Activated CD8-positive, alpha-beta memory T cell treated with anti-CD3 and anti-CD28 coated beads for 1 hour (primary cell): ENCODE measurements at regions not wholly inside any gene's neighbourhood (a gene's known extent, or its start where the extent isn't known, plus 50 kb on each side); places are given as distances from the start of the nearest gene placed in this dataset.
"Not testable (repeated sequence)": the region's sequence is repeated elsewhere in the genome, so short reads cannot be mapped to it uniquely, and the experiment has no call there.

Experiments
- DNase-seq, 2 donors: peaks; one replicate each; pipeline ENCODE4 v3.0.0-alpha.2; 2020; ENCODE audit warnings: low read depth in 1 of 2; ENCODE audit errors: extremely low read depth in 1 of 2

DNA sequence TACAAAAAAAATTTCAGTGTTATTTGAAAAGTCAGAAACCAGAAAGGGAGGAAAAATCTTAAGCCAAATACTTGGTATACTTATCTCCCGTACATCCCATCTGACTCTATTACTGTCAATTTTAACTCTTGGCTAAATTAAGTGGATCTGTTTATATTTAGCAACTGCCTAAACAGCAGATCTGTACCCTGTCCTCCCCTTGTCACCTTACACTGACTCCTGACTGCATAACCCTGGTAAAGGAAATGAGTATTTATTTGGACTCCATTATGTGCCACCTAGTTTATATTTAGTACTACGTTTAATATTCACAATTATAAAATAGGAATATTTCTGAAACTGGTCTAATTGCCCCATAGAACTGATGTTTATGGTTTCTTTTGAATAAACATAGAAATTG, 730.2 kb upstream of the GJE1 start:
- no peak for DNase-seq

DNA sequence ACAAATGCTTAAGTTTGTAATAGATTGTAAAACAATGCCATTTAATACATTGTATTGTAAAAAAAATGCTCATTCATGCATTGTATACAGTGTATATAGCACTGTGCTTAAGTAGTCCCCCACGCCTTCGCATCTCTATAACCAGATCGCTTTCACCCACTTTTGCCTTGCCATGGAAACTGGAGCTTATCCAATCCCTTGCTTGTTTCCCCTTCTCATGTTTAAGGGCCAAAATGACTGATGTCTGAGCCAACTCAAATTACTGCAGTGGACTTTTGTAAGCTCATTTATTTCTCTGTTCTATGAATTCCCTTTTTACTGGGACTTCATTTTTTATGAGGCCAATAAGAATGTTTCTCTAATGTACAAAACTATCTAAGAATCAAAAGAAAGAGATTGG, 730.9 kb upstream of the GJE1 start:
- DNase-seq: no peak

GRCh38 chr6:141401168-141401567, 731.6 kb upstream of the GJE1 start:
- DNase-seq: no peak

DNA sequence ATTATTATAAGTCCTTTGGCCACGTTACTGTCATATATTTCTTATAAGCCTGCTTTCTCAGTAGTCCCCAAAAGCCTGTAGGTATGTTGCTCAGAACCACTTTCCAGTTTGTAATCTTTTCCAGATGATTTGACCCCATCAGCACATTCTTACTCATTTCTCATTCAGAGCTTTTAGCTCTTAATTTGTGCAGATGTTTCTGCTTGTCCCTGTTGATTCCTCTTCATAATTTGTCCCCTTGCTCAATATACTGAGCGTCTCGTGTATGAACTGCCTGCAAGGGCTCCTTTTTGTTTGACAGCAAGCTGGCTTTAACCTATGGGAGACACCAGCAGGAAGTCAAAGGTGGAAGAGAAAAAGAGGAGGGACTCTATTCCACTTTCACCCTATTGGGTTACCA, 733.8 kb upstream of the GJE1 start:
- DNase-seq: no peak

DNA sequence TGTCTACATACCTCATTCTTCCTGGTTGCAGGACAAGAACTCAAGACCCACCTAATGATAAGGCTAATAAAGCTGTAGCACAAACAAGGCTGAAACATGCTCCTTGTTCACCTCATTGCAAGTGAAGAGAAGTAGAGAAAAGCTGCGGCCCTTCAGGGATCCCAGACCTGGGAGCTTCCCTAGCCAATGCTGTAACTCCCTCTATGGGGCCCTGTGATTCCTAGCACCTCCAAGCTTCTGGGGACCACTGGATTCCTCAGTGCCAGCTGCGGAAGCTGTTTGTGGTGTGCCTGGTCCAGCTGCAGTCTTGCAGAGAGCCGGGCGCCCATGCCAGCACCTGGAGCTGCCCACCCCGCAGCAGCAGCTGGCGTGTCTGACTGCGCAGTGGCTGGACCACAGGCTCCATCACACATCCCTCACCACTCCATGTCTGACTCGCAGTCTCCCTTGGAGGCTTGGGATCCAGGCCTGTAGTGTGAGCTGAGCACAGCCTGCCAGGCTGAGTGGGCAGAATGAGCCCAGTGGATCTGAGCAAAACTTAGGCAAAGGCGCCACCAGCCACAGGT, 737.2 kb upstream of the GJE1 start:
- no peak for DNase-seq

GRCh38 chr6:141394565-141395051, 738.1 kb upstream of the GJE1 start:
- no peak for DNase-seq

DNA sequence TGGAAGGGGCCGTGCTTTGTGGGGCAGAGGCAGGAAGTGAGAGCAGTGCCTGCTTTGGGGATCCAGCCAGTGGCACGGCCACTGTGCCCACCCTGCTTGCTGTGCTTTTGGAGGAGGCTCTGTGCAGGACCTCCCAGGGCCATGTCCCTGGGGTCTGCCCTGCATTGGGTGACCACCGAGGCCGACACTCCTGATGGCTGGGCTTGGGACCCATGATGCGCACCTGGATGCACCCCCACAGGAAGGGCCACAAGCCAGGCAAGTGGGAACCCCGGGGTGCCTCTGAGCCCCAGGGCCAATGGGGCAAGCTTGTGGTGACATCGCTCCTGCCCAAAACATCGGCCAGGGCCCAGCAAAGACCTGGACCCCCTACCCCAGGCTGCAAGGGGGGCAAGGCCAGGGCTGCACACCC, 738.6 kb upstream of the GJE1 start:
- DNase-seq: no peak

GRCh38 chr6:141393405-141394124, 739.2 kb upstream of the GJE1 start:
- DNase-seq: no peak

DNA sequence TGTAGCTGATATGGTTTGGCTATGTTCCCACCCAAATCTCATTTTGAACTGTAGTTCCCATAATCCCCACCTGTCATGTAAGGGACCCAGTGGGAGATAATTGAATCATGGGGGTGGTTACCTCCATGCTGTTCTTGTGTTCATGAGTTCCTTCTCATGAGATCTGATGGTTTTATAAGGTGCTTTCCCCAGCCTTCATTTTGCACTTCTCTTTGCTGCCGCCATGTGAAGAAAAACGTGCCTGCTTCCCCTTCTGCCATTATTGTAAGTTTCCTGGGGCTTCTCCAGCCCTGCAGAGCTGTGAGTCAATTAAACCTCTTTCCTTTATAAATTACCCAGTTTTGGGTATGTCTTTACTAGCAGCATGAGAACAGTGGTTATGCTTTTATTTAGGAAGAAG, 741.6 kb upstream of the GJE1 start:
- not testable (repeated sequence) for DNase-seq

DNA sequence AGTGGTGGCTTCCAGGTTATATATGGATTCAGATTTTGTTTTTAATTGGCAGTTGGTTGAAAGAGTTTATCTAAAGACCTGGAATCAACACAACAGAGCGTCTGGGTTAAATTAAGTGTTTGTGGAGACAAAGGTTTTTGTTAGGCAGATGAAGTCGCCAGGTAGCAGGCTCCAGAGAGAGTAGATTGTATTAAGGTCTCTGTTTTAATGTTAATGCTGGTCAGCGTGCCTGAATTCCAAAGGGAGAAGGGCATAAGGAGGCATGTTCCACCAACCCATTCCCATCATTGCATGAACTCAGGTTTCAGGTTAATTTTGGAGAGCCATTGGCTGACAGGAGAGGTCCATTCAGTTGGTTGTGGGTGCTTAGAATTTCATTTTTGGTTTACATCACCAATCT, 744.1 kb upstream of the GJE1 start:
- no peak for DNase-seq

DNA sequence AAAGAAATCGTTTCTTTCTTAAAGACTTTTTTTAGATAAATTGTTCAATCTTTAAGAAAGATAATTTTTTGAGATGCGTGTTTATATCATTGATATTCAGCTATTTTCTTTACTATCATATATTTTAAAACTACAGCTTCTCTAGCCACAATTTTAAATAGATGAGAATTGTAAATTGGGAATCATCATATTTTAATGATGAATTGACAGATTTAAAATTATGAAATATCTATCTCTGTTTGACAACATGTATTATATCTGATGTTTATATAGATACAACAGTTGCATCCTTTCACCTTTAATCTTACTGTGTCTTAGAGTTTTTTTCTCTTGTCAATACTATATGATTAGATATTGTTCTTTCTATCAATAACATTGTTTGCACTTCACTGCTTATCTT, 762.3 kb upstream of the GJE1 start:
- DNase-seq: no peak

DNA sequence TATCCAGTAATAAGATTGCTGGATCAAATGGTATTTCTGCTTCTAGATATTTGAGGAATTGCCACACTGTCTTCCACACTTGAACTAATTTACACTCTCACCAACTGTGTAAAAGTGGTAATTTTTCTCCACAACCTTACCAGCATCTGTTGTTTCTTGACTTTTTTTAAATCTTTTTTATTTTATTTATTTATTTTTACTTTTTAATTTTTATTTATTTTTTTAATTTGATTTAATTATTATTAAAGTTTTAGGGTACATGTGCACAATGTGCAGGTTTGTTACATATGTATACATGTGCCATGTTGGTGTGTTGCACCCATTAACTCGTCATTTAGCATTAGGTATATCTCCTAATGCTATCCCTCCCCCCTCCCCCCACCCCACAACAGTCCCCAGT, 765.9 kb upstream of the GJE1 start:
- DNase-seq: not testable (repeated sequence)

GRCh38 chr6:141364694-141365093, 768.0 kb upstream of the GJE1 start:
- DNase-seq: no peak

DNA sequence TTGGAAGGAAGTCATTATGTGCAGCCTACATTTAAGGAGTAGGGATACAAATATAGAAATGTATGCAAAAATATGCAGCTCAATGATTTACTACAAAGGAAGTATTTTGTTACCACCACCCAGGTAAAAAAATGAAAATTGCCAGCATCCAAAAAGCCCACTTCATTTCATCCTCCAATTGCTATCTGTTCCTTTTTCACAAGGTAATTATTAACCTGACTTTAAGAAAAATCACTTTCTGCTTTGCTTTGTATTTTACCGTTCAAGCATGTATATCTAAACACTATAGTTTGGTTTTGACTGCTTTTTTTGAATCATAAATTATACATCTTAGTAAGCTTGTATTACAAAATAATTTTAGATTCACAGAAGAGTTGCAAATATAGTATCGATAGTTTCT, 768.5 kb upstream of the GJE1 start:
- DNase-seq: no peak

- no peak for DNase-seq
Measured at GRCh38 chr6:141361559-141361958, 771.2 kb upstream of the GJE1 start.

GRCh38 chr6:141359953-141360352, 772.8 kb upstream of the GJE1 start:
- no peak for DNase-seq

GRCh38 chr6:141354191-141354955, 778.4 kb upstream of the GJE1 start:
- no peak for DNase-seq

DNA sequence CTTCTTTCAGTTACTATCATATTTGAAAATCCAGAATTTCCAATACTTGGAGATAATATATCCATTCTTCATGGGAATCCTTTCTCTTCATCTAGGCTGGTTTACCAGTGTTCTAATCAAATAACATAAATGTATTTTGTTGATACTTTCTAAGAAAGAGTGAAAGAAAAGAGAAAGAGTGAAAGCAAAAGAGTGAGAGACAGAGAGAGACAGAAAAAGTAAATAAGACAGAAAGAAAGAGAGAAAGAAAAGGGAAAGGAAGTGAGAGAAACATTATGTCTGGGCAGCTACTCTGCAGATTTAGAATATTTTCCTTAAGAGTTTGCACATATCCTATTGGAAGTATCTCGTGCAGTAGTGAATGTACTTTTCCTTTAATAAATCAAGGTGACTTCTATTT, 781.0 kb upstream of the GJE1 start:
- no peak for DNase-seq

DNA sequence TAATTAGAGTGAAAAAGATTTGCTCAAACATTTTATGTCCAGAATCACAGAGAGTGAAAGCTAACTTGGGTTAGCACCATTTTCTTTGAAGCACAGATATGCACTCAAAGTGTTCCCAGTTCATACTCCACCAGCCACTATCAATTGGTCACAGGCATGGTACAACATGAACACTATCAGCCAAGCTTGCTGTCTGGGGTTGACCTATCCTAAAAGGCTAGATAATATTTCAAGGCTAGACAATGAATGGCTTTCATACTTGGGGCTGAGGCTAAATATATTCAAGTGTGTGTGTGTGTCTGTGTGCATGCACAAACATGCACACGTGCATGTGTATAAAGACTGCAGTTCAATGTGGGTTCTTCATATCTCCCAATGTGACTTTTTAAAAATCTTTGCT, 783.0 kb upstream of the GJE1 start:
- DNase-seq: no peak

DNA sequence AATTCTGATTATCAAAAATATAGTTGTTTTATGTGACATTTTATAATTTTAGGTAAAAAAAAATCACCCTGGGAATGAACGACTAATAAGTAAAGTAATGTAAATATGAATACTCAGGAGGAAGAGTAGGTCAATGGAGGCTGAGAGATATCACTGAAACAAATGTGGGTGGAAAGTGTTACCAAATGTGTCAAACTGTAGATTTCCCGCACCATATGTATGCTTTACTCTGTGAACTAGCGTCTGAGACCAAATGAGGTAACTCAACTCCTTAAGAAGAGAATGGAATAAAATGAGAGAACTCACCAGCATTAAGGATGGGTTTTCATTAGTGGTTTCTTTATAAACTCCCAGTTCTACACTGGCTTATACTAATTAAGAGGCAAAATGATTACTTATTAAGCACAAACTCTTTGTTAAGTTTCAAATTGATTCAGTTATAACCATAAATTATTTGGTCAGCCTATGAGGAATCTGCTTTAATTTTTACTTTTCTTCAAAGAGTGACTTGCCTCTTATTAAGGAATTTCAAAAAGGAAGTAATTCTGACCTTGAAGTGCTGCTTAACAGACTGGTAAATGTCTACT, 784.7 kb upstream of the GJE1 start:
- DNase-seq: no peak

GRCh38 chr6:141347086-141347485, 785.6 kb upstream of the GJE1 start:
- no peak for DNase-seq

DNA sequence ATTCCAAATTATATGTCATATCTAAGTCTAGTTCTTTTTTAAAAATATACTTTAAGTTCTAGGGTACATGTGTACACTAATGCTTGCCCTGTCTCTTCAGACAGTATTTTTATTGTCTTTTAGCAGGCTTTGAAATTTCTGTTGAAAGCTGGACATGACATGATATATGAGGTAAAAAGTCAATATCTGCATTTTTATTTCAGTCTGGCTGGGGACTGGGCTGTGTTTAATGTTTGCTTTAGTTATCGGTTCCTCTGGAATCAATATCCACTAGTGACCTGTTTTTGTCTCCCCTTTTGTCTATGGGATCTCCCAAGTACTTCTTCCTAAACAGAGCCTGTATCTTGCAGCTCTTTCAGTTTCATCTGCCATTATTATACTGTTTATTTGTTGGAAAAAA, 786.2 kb upstream of the GJE1 start:
- no peak for DNase-seq
